ENCODE measurements at regions not wholly inside any gene's neighbourhood (a gene's known extent, or its start where the extent isn't known, plus 50 kb on each side); places are given as distances from the start of the nearest gene placed in this dataset.
"Not testable (repeated sequence)": the region's sequence is repeated elsewhere in the genome, so short reads cannot be mapped to it uniquely, and the experiment has no call there.

DNA sequence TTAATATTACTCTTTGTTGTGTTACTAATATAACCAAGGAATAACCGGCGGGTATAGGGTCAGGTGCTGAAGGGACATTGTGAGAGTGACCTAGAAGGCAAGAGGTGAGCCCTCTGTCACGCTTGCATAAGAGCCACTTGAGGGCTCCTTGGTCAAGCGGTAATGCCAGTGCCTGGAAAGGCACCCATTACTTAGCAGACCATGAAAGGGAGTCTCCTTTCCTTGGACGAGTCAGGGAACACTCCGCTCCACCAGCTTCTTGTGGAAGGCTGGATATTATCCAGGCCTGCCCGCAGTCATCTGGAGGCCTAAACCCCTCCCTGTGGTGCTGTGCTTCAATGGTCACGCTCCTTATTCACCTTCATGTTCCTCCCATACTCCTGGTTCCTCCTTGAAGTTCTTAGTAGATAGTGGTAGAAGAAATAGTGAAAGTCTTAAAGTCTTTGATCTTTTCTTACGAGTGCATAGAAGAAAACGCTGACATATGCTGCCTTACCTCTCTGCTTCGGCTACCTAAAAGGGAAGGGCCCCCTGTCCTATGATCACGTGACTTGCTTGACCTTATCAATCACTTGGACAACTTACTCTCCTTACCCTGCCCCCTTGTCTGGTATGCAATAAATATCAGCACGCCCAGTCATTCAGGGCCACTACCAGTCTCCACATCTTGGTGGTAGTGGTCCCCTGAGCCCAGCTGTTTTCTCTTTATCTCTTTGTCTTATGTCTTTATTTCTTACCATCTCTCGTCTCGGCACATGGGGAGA lies 59.6 kb upstream of the DMRTB1 start:
- not testable (repeated sequence) for DNase-seq

DNA sequence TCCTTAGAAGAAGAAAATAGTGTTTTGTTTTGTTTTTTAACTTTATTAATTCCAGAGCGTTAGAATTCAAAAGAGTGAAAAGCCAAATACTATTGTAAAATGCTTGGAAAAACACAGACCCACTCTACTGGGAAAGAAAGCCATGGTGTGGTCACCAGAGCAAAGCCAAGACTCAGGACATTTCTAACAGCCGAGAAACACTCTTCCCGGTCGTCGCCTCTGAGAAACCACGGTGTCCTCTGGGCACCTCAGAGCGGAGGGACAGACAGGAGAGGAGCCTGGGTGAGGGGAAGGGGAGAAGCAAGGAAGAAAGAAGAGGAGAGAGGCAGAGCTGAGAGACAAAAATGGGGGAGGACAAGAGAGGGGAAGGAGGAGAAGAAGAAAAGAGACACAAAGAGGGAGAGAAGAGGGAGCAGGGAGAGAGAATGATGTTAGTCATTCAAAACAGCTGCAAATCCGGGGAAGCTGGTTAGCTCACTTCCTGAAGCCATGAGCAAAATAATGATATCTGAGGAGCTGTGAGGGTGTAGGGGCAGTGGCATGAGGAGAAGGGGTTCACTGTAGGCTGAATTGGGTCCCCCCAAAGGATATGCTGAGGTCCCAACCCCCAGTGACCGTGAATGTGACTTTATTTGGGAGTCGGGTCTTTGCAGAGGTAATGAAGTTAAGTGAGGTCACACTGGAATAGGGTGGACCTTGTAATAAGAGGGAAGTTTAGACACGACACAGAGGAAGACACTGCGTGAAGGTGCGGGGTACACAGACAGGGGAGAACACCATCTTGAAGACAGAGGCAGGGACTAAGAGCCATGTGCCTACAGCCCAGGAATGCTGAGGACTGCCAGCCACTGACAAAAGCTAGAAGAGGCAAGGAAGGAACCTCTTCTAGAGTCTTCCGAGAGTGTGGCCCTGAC lies 58.2 kb upstream of the DMRTB1 start:
- DNase-seq = no peak

DNA sequence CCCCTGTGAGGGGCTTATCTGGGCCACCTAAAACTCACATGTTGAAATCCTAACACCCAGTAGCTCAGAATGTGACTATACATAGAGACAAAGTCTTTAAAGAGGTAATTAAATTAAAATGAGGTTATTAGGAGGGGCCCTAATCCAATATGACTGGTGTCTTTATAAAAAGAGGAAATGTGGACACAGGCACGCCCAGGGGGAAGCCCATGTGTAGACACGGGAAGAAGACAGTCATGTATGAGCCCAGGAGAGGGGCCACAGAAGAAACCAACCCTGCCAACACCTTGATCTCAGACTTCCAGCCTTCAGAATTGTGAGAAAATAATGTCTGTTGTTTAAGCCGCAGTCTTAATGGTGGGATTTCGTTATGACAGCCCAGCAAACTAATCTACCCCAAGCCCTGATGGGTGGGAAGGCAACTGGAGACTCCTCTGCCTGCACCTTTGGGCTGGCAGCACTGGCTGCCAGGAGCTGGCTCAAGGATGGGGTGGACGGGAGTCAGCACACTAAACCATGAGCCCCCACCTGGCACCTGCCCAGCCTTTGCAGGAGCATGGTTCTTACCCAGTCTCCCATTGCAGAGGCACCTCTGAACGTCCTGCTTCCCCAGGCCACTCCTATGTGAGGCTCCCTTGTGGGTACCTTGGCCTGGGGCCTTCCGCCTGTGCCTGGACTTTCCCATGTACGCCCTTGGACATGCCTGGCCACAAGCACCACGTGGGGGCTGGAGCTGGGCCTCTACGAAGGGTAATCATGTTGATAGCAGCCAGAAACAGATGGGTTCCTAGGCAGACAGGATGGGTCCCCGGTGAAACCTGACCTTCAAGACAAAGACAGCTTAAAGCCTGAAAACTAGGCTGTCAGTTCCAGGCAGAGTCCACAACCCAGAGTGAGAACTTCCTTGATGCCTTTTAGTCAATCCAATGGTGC lies 57.1 kb upstream of the DMRTB1 start:
- DNase-seq = no peak

DNA sequence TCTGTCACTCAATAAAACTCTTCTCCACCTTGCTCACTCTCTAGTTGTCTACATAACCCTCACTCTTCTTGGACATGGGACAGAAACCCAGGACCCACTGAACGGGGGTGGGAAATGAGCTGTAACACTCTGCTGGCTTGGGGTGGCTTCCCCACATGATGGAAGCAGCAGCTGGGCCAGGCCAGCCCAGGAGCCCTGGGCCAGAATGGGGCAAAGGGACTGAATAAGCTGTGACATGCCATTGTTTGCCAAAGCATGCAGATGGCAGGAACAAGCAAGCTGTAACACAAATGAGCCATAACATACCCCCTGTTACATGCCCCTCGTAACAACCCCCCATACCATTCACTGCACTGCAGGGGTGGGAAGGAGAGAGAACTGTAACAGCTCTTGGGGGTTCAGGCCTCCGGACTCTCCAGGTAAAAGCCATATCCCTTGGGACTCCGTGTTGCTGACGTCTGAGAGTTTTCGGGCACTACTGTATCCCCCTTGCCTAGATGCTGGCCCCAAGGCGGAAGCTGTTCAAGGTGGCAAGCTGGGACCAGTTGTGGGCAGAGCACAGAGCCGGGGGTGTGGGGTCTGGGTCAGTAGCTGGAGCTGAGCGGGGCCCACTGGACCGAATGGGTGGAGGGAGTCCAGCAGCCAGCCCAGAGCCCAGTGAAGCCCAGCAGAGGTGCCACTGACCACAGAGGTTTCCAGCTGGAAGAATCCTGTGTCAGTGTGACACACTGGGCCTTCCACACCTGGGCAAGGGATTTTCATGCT lies 56.1 kb upstream of the DMRTB1 start:
- no peak for DNase-seq

DNA sequence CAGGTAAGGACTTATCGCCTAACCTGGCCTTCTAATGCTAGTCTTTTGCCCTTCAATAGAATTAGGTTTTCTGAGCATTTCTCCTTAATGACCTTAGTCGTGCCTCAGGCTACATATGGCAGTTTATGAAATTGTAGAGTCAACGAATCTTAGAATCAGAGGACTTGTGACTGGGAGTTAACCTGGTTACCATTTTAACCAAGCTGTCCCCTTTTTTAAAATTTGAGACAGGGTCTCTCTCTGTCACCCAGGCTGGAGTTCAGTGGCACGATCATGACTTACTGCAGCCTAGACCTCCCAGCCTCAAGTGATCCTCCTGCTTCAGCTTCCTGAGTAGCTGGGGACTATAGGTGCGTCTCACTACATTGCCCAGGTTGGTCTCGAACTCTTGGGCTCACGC lies 53.5 kb upstream of the DMRTB1 start:
- no peak for DNase-seq

DNA sequence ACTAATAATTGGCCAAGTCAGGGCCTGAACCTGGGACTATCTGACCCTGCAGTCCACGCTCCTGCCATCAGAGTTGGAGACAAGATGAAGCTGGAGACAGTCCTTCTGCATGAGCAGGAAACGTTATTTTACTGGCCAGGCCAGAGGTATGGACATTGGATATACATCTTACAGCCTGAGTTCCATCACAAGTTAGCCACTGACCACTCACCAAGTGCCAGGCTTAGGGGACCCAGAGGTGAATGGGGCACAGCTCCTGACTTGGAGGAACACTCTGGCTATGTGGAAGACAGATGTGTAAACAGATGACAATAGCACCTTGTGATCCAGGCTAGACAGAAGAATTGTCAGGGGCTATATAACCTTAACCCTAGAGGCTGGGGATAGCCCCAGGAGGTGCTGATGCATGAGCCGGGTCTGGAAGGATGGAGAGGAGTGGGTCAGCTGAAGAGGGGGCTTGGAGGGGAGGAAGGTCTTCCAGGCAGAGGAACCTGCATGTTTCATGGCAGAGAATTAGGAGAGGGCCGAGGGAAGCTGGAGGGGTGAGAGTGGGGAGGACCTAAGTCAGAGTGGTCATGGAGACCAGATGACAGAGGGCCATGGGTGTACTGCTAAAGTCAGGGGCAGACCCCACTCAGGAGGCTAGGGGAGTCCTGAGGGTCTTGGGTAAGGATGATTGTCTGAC lies 52.5 kb upstream of the DMRTB1 start:
- no peak for DNase-seq

DNA sequence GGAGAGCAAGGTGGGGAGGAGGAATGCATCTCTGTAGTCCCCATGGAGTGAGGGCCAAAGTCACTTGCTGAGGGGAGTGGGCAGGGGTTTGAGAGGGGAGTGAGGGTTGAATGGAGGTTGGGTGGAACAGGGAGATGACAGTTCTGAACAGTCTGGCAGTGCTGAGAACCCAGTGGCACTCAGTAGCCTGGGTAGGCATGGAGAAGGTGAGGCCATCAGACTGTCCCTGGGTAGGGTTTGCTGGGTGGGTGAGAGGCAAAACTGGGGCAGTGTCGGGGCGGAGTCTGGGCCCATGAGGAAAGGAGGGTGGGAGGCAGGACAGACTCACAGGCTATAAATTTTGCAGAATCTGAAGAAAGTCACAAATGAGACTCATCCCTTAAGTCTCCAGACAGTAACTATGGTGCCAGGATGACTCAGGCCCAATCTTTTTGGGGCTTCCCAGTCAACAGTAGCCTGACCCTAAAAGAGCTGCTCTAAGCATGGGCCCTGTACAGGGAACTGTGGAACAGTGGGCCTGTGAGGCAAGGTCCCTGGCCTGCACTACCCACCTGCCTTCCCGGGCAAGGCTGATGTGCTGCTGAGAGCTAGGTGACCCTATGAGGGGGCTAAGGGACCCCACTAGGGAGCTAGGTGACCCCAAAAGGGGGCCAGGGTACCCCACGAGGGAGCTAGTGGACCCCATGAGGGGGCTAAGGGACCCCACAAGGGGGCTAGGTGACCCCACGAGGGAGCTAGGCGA lies 51.0 kb upstream of the DMRTB1 start:
- DNase-seq = no peak

DNA sequence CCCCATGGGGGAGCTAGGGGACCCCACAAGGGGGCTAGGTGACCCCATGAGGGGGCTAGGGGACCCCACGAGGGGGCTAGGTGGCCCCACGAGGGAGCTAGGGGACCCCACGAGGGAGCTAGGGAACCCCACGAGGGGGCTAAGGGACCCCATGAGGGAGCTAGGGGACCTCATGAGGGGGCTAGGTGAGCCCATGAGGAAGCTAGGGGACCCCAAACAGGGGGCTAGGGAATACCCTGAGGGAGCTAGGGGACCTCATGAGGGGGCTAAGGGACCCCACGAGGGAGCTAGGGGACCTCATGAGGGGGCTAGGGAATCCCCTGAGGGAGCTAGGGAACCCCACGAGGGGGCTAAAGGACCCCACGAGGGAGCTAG lies 50.5 kb upstream of the DMRTB1 start:
- no peak for DNase-seq

DNA sequence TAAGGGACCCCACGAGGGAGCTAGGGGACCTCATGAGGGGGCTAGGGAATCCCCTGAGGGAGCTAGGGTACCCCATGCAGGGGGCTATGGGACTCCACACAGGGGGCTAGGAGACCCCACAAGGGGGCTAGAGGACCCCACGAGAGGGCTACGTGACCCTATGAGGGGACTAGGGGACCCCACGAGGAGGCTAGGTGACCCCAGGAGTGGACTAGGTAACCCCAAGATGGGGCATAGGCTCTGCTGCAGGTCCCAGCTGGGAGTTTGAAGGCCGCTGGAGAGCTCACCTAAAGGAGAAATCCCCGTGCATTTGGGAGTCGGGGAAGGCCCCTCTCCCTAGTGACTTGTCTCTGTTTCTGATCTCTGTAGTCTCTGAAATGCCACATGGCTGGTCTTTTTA lies 50.0 kb upstream of the DMRTB1 start:
- no peak for DNase-seq
